ENCODE measurements at regions not wholly inside any gene's neighbourhood (a gene's known extent, or its start where the extent isn't known, plus 50 kb on each side); places are given as distances from the start of the nearest gene placed in this dataset.

DNA sequence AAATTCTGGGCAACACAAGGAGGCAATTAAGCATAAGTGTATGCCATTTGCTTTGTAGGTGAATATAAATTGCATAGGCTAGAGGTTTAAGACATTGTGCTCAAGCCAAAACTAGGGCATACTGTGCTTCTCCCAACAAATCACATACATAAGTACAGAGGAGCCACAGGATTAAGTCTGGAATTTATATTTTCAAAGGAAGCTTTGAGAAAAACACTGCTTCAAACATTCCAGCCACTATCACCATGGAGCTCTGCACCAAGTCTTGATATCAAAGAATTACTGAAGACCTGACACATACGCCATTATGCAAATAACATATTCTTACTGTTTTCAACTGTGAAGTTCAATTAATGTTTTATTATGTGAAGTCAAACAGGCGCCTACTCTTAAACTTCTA is 119.4 kb upstream of the NPHP3 start:
- DNase-seq (ENCODE audit: missing footprints) (no peak), ATAC-seq (no peak)
- intact Hi-C loops (cut with DNase I): no loop called here

DNA sequence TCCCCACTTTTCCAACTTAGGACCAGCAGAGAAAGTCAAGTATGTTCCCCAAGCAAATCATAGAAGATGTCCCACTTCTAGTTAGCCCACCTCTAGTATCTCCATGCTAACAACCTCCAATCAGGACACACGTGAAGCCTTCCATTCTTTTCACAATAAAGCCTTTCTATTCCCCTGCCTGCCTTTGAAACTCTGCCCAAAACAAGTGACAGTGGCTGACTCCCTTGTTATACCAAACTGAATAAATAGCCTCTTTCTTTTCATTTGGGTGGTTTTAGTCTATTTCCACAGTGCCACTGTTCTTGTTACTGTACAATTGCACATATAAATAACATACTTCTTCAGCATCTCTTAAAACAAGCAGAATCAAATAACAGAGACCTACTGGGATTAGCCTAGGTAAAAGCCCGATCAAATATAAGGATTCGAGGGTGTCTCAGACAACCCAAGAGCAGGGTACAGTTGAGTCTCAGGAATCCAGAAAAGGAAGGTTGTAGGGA is 118.0 kb upstream of the NPHP3 start:
- intact Hi-C loops (cut with DNase I): no loop called here
- no peak for ATAC-seq
- DNase-seq (ENCODE audit: missing footprints): no peak

DNA sequence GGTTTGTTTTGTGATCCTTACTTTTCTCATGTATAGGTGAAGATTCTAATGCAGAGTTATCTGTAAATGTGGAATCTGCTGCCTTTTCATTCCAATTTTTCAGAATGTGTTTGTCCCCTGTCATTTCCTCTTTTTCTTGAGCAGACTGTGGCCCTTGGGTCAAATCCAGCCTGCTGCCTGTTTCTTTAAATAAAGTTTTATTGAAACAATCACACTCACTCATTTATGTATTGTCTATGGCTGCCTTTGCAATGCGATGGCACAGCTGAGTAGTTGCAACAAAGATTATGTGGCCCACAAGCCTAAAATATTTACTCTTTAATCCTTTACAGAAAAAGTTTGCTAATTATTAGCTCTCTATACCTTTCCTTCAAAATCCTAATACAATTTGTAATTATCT is 116.3 kb upstream of the NPHP3 start:
- ATAC-seq (no peak), DNase-seq (ENCODE audit: missing footprints) (no peak)
- intact Hi-C loops (cut with DNase I): no loop called here

DNA sequence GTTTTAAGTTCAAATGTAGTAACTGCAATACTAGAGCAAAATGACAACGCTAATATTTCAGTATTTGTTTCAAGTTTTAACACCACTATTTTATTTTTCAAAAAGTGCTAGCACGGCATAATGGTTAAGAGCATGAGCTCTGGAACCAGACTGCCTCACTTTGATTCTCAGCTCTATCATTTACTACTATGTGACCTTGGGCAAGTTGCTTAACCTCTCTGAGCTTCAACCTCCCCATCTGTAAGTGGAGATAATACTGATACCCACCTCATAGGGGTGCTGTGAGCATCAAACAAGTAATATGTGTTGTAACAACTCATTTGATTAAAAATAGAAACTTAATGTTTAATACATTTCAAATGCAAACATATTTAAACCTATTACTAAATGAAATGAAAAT is 115.4 kb upstream of the NPHP3 start:
- intact Hi-C loops (cut with DNase I): no loop called here
- ATAC-seq (no peak), DNase-seq (ENCODE audit: missing footprints) (no peak)

DNA sequence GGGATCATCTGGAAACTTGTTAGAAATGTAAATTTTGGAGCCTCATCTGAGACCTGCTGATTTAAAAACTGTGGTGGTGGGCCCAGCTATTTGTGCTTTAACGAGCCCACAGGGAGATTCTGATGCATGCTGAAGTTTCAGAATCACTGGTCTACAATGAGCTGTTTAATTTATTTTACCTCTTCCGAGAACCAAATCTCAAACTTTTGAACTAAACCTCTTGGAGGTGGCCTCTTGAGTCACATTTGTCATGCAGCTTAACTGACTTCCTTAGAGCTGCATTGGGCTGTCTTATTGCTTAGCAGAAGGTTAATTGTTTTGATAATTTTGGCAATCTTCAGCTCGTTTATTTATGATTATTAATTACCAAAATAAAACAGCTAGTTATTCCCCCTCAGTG is 112.1 kb upstream of the NPHP3 start:
- intact Hi-C loops (cut with DNase I): no loop called here
- ATAC-seq (no peak), DNase-seq (ENCODE audit: missing footprints) (no peak)

DNA sequence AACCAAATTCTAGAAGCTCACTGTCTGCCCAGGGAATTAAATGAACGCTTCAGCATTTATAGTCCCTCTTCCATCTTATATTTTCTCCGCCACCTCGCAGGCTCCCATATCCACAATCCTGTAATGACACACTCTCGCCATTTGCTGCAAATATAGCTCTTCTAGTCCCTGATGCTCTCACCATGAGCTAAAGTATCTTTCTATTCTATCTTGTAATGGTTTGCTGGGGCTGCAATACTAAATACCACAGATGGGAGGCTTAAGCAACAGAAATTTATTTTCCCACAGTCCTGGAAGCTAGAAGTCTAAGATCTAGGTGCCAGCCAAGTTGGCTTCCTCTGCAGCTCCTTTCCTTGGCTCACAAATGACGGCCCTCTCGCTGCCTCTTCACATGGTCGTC is 106.9 kb upstream of the NPHP3 start:
- DNase-seq (ENCODE audit: missing footprints): no peak
- intact Hi-C loops (cut with DNase I): no loop called here
- no peak for ATAC-seq

DNA sequence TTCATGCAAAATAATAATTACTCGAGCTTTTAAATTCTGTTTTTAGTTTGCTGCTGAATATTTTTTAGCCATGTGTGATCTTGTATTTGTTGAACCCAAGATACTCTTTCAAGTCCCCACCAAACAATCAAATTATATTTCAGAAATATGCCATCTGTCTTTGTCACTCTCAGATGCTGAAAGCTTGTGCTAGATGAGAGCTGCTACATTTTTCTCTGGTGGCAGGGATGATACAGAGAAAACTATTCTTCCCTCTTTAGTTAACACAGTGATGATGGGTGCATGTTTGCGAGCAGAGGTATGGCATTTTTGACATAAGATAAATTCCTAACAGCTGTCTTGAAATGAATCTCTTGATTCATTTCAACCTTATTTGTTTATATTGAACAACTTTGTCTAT is 100.6 kb upstream of the NPHP3 start:
- no peak for ATAC-seq
- no peak for DNase-seq (ENCODE audit: missing footprints)
- intact Hi-C loops (cut with DNase I): no loop called here

DNA sequence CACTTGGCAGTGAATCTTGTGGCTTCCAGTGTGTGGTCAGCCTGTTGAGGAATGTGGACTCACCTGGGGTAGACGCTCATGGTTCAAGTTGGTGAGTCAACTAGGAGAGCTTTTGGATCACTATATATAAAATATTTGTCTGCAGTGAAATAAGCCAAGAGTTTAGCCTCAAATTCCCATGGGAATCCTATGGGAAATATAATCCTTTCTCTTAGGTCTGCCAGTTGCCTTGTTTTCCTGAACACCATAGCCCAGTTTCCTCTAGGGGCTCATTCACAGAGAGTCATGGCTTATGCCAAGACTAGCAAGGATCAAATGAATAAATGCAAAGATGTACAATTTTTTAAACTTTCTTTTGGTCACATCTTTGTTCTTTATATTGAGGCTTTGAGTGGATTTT is 100.1 kb upstream of the NPHP3 start:
- ATAC-seq (no peak), DNase-seq (ENCODE audit: missing footprints) (no peak)
- intact Hi-C loops (cut with DNase I): no loop called here

DNA sequence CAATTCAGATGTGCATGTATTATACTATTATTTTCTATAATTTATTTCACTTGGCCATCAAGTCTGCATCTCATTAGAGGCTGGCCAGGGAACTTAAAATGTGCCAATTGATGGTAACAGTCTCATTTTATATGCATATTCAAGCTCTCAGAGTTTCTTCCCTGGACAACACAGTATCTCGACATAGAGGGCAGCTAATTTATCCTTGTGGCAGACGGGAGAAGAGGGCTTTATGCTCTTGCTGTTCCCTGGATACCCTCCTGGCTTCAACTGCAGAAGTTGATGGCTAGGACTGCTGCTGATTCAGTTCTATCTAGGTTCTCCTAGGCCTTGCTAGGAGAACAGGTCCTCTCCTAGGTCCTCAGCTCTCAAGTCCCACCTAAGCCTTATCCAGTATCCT is 99.1 kb upstream of the NPHP3 start:
- no peak for DNase-seq (ENCODE audit: missing footprints)
- intact Hi-C loops (cut with DNase I): no loop called here
- no peak for ATAC-seq

DNA sequence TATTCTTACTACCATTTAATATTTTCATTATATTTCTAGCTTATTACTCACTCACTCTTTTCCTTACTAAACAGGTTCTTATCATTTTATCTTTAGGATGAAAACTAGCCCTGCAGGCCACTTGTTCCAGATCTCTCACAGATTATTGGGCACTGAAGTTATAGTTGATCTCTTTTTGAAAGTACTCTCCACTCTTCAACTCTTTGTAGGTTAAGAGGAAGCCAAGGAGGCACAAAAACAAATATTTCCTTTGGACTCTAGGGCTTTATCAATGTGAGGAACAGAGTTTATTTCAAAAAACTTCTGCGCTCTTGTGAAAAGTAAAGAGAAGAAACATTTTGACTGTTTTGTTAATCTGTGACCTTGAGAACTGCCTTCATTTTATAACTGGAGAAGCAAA is 96.0 kb upstream of the NPHP3 start:
- no peak for DNase-seq (ENCODE audit: missing footprints)
- no peak for ATAC-seq
- intact Hi-C loops (cut with DNase I): no loop called here

DNA sequence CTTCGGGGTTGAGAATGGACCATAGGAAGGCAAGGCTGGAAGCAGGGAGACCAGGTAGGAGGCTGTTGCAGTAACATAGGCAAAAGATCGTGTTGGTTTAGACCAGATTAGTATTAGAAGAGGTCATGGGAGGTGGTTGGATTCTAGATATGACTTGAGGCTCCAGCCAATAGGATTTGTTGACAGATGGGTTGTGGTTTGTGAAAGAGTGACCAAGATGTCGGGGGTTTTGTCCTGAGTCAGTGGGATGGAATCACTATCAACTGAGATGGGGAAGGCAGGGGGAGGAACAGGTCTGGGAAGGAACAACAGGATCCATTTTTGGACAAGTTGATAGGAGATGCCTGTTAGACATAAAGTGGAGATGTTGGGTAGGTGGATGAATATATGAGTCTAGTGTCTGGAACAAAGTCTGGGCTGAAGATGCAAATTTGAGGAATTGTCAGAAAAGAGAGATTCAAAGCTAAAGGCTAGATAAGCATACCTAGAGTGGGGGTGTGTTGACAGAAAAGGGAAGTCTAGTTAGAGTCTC is 95.5 kb upstream of the NPHP3 start:
- intact Hi-C loops (cut with DNase I): no loop called here
- ATAC-seq: no peak
- no peak for DNase-seq (ENCODE audit: missing footprints)

DNA sequence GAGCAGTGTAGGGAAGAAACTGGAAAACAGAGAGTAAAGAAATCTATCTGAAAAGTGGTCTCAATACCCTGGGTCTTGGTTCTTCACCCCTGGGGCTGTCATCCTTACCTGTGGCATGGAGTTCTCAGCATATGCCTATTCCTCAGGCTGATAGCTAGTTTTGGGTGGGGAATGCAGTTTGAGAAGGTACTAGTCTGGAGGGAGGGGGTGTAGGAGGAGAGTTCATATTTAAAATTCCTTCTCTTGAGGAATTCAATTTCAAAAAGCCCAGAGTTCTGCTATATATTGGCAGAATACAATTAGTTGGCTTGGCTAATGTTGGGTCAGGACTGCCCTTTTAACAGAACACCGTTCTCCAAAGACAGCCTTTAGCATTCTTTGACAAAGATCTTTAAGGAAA is 82.9 kb upstream of the NPHP3 start:
- DNase-seq (ENCODE audit: missing footprints) (no peak), ATAC-seq (no peak)
- intact Hi-C loops (cut with DNase I): no loop called here

DNA sequence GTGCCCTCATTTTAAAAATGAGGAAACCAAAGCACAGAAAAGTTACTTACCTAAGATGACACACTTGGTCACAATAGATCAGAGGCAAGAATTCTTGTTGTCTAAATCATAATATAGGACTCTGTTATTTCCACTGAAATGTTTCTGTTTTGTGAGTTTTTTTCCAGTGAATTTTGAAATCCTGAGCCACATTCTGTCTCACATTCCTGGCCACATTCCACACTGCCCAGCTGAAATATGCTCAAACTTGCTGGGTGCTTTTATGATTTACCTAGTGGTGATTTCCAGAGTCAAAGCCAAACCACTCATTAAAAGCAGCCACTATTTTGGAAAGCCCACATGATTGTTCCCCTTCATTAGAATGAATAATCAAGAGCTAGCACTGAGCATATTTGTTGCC is 82.3 kb upstream of the NPHP3 start:
- intact Hi-C loops (cut with DNase I): no loop called here
- no peak for DNase-seq (ENCODE audit: missing footprints)
- ATAC-seq: no peak

DNA sequence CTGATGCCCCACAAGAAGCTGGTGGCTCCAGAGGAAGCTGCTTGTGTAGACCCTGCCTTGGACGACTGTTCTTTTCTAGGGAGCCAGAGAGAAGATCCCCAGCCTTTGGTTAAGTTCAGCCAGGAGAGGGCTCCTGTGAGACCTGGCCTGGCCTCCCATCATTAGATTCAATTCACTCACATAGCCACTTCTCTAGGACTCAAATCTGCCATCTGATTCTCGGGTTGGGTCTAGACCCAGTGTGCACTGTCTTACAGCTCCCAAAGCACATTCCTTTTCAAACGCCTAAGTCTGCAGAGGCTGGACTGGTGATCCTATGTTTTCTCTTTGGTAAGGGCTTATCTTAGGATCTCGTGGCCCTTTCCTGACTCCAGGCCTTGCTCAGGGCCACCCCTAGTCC is 81.7 kb upstream of the NPHP3 start:
- intact Hi-C loops (cut with DNase I): no loop called here
- DNase-seq (ENCODE audit: missing footprints) (no peak), ATAC-seq (no peak)

DNA sequence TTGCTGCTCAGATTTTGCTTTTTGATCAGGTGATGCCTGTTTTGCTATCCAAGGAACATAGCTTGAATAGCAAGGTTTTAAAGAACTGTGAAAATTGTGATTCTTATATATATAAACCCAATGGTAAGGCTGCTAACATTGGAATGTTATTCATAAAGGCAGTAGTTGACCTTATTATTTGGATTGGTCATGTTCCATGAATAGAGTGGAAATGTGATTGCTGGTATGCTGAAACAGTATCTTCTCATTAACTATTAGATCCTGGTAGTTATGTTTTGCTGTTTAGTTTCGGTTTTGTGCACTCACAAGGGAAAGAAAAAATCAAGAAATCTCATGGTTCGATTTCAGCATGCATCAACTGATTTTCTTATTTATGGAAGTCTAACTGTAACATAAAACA is 78.7 kb upstream of the NPHP3 start:
- intact Hi-C loops (cut with DNase I): no loop called here
- ATAC-seq (no peak), DNase-seq (ENCODE audit: missing footprints) (no peak)

DNA sequence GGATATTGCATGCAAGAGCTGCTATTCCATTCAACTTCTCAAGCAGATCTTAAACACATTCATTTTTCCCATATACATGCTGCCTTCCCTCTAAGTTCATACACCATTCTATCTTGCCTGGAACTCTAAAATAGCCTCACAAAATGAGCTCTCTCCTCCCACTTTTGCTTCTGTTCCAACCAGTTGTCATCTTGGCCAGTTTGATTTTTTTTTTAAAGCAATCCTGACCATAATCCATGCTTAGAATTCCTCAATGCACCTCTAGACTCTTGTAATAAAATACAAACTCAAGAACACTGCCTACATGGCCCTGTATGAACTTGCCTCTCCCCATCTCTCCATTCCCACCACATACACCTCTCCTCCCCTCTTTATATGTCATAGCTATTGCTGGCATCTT is 68.6 kb upstream of the NPHP3 start:
- intact Hi-C loops (cut with DNase I): no loop called here
- ATAC-seq: no peak
- no peak for DNase-seq (ENCODE audit: missing footprints)

DNA sequence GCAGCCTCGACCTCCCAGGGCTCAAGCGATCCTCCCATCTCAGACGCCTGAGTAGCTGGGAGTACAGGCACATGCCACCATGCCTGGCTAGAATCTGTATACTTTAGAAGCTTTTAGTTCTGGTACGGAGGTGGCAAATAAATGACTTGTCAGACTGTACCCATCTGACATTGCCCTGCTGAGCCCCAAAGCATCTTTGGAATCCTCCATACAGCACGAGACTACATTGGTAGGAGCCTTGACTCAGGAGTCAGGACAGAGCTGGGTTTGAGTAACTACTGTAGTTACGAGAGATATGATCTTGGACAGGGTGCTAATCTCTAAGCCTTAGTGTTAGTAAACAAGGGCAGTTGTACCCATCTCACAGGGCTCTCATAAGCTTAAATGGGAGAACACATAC is 67.8 kb upstream of the NPHP3 start:
- intact Hi-C loops (cut with DNase I): no loop called here
- no peak for ATAC-seq
- DNase-seq (ENCODE audit: missing footprints): no peak

DNA sequence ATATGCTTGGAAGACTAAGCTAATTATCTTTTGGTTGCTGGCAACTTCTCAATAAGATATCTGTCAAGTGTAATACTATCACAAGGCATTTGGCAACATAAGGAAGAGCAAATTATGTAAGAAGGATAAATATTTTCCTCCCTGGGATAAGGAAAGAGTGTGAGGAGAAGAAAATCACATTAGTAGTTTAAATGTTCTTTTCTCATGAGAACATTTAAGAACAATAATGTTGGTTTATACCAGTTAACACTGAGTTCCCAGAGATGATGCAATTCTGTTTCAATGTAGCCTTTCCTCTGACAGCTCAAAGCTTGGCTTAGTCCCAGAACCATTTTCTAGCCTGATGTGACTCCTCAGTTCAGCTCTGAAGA is 66.1 kb upstream of the NPHP3 start:
- ATAC-seq: peak; percentile 81
- DNase-seq (ENCODE audit: missing footprints): no peak
- intact Hi-C loops (cut with DNase I): no loop called here

DNA sequence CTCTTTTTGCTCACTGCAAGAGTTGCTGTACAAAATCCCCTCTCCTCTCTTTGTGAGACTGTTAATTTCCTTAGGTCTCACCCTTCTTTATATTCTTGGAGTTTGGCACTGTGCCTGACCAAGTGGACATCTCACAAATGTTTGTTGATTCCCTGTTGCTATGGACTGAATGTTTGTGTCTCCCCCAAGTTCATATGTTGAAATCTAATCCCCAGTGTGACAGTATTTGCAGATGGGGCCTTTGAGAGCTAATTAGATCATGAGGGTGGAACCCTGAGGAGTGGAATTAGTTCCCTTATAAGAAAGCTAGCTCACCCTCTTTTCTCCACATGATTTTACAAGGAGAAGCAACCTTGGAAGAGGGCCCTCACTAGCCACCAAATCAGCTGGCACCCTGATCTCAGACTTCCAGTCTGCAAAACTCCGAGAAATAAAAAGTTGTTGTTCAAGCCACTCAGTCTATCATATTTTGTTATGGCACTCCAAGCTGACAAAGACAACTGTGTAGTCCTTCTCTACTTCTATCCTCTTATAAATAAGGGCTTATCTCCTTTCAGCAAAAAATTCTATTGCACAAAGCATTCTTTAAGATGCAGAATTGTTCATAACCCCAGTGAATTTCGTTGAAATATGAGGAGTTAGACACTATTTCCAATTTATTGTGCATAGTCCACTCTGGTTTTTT is 65.5 kb upstream of the NPHP3 start:
- intact Hi-C loops (cut with DNase I): no loop called here
- ATAC-seq (peak; percentile 80), DNase-seq (ENCODE audit: missing footprints) (no peak)

DNA sequence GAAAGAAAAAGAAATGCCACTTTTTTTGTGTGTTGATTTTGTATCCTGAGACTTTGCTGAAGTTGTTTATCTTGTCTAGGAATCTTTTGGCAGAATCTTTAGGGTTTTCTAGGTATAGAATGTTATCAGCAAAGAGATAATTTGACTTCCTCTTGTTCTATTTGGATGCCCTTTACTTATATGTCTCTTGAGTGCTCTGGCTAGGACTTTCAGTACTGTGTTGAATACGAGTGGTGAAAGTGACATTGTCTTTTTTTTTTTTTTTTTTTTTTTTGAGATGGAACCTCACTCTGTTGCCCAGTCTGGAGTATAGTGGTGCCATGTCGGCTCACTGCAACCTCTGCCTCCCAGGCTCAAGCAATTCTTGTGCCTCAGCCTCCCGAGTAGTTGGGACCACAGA is 64.7 kb upstream of the NPHP3 start:
- ATAC-seq (peak; percentile 52), DNase-seq (ENCODE audit: missing footprints) (no peak)
- intact Hi-C loops (cut with DNase I): no loop called here

DNA sequence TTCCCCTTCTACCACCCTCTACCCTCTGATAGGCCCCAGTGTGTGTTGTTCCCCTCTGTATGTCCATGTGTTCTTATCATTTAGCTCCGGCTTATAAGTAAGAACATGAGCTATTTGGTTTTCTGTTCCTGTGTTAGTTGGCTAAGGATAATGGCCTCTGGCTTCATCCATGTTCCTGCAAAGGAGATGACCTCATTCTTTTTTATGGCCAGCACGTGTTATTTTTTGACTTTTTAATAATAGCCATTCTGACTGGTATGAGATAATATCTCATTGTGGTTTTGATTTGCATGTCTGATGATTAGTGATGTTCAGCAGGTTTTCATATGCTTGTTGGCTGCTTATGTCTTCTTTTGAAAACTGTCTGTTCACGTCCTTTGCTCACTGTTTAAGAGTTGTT is 63.1 kb upstream of the NPHP3 start:
- intact Hi-C loops (cut with DNase I): no loop called here
- no peak for ATAC-seq

More for the DNA sequence above, 63.1 kb upstream of the NPHP3 start:
- no peak for DNase-seq (ENCODE audit: missing footprints)
